HG02763 (cell line): ENCODE measurements at regions not wholly inside any gene's neighbourhood (a gene's known extent, or its start where the extent isn't known, plus 50 kb on each side); places are given as distances from the start of the nearest gene placed in this dataset.

Experiments
- ATAC-seq: cut with Tn5 transposase; IDR thresholded peaks from one replicate; pipeline ENCODE4 v1.9.1; 2021; ENCODE audit warnings: mild to moderate bottlenecking, moderate library complexity; ENCODE audit not compliant: unreplicated experiment

DNA sequence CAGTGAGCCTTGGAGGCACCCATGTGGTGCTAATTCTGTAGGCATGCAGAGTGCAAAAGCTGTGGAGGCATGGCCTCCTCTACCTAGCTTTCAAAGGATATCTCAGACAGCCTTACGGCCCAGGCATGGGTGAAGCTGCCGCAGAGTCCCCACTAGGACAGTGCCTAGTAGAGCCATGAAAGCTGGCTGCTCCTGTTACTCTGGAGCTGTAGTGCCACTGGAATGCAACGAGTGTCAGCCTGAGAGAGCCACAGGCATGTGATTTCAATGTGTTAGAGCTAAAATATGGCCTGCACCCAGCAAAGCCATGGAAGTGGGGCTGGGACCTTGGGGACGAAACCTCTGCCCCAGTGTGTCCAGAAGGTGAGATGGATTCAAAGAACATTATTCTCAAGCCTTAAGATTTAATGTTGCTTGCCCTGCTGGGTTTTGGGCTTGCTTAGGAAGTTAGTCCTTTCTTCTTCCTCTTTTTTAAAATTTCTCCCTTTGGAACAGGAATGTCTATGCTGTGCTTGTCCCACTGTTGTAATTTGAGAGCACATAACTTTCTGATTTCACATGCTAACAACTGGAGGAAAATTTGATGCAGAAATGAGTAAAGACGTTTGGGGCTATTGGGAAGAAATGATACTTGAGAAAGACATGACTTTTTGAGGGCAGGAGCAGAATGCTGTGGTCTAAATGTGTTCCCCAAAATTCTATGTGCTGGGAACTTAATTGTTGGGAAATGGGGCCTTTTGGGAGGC lies 298.4 kb downstream of the PSAT1 start:
- no peak for ATAC-seq

DNA sequence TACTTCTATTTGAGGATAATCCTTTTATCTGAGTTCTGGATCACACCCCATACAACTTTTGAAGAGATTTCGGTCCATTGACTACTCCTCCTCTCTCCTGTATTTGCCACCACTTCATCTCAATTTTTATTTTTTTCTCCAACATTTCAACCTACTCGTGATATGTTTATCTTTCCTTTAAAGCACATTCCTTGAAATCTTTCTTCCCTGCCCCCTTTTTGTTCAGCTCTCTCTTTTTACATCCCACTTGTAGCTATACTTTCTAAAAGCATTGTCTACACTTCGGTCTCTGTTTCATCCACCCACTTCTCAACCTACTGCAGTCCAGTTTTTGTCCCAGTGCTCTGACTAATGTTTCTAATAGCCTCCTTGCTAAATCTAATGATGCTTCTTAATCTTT lies 299.4 kb downstream of the PSAT1 start:
- no peak for ATAC-seq

DNA sequence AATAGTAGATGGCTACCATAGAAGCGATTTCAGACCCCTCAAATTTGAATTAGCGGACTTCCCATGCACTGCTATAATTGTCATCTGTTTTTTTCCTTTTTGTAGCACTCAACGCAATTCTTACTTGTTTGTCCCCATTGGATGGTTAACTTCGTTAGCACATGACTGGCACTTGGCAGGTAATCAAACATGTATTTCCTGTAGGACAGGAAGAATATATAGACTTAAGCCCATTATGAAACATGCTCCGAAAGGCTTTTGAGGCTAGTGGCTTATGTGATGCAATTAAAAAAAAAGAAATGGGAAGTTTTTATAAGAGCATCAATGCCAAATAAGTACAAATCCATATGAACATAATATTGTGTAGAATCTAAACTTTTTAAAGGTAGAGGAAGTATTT lies 301.2 kb downstream of the PSAT1 start:
- ATAC-seq = no peak

- no peak for ATAC-seq
Measured at GRCh38 chr9:78599926-78600325, 303.0 kb downstream of the PSAT1 start.

- no peak for ATAC-seq
Measured at GRCh38 chr9:78601957-78602565, 305.1 kb downstream of the PSAT1 start.

DNA sequence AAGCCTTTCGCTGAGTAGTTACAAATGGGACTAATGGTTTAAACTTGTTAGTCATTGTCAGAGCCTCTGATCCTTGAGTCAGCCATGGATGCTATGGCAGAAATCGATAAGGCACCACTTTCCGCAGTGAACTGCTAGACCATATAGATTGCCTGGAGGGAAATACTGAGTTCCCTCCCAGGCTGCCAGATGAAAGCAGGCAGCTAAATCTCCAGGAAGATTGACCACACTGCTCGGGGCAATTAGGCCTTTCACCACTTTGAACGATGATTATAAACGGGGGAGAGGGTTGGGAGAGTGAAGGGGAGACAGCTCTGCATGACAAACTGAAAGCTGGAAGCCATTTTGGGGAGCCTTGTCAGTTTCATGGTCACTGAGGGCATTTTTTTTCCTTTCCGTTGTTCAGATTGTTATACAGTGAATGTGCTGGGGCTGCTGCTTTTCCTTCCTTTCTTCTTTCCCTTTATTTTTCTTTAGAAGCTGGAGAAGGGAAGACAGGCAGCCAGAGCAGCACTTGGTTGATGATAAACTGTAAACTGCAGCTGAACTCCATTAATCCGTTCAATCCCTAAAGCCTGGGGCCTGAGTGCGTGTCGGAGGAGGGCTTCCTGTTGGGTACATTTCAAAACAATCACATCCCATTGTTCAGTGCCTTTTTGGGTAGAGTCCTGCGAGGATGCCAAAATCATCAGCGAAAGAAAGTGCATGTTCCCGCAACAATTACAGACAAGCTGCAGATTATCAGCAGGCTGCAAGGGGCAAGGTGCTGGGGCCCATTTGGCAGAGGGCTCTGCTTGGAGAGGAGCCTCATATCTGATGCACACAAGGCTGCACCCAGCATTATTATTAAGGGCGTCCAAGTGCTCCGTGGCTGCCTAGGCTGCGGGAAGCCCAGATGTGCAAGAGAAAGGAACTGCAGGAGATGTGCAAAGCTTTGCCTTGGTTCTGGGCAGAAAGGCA lies 308.4 kb downstream of the PSAT1 start:
- no peak for ATAC-seq

GRCh38 chr9:78606001-78606379 lies 309.1 kb downstream of the PSAT1 start:
- no peak for ATAC-seq

- no peak for ATAC-seq
Measured at GRCh38 chr9:78607853-78608252, 310.9 kb downstream of the PSAT1 start.

- no peak for ATAC-seq
Measured at GRCh38 chr9:78609450-78609849, 312.5 kb downstream of the PSAT1 start.

- no peak for ATAC-seq
Measured at GRCh38 chr9:78612091-78612490, 315.2 kb downstream of the PSAT1 start.

- no peak for ATAC-seq
Measured at GRCh38 chr9:78613006-78613405, 316.1 kb downstream of the PSAT1 start.

DNA sequence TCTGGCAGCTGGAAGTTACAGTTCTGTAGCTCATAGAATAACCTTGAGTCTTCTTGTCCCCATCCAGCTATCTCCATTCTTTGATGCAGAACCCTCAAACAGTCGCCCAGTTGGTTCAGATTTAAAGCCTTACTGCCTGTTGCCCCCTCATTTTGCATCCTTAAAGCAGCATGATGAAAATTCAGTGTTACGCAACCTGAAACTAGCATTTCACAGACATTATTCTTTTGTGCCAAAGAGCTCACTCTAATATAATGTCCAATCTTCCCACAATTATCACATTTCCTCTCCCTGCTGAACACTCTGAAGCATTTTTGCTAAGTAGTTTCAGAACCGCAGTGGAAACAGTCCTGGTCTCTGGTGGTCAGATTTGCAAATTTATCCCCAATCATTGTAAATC lies 318.0 kb downstream of the PSAT1 start:
- no peak for ATAC-seq

DNA sequence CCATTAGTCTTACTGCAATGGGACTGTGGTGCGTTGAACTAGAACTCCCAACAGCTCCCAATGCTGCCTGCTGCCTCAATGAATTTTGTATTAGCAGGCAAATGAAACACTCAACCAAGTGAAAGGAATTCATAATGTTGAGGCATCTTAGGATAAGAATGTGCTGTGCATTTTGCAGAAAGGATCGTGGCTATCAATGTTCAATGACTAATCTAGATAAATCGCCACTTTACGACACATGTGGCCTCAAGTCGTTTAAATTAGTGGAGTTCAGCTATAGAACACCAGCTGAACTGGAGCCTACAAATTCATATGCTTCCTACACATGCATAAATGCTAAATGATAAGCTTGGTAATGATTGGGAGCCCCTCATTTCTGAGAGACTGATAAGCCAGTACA lies 318.4 kb downstream of the PSAT1 start:
- no peak for ATAC-seq

DNA sequence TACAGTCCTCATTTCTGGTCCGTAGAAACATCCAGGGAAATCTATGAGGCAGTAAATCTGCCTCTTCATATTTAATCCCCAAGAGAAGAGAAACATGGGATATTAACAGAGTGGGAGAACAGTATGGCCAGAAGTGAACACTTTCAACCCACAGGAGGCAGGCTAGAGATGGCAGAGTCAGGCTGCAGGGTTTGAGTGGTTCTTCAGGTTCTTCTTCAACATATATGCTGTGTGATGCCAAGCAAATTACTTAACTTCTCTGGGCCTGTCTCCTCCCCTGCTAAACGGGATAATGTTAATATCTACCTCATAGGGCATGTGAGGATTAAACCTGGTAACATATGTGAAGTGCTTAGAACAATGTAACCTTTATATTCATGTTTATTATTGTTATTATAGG lies 321.8 kb downstream of the PSAT1 start:
- ATAC-seq = no peak

DNA sequence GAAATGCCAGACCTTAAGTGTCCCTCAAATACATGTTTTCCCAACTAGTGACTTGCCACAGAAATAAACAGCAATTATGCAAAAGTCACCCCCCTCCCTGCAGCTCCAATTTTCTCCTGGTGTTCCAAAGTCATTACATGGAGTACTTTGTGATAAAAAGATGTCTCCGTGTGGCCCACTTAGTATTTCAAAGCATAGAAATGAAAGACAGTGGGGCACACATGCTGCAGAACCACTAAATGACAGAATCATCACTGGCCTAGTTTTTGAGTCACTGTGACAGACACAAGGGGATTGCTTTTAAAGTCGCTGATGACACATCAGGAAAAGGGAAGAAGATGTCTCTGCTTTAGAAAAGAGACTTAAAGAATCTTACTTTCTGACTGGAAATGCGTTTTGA lies 323.4 kb downstream of the PSAT1 start:
- ATAC-seq = no peak

DNA sequence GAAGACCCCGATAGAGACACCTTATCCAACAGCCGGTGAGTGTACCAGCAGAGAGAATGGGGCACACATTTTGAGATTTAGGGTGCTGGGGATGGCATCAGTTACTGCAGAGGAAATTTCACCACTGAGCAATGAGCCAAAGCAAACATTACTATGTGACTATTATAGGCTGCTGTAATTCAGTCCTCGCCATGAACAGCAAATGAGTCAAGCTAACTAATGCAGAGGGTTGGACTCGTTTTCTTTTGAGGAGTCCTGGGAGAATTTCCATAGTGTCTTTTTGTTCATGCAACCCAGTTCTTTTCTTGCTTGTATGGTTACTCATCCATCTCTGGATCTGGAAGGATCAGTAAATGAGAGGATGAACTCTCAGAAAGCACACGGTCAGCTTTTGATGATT lies 323.8 kb downstream of the PSAT1 start:
- no peak for ATAC-seq

DNA sequence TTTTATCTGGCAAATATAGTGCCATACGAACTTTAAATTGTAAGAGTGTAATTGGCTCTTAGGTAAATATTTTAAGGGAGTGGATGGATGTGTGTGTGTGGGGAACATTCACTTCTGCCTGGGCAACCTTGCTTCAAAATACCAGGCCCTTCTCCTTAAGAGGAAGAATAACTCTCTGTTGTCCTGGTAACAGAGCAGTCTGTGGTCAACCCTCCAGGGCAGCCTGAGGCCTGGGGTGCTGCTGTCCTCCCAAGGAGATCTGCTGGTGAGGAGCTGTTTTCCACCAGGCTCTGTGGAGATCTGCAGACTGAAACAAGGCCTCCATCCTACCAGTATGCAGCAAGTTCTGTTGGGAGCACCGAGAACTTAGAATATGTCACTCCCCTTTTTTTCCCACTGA lies 325.2 kb downstream of the PSAT1 start:
- no peak for ATAC-seq

GRCh38 chr9:78626971-78627370 lies 330.0 kb downstream of the PSAT1 start:
- no peak for ATAC-seq

DNA sequence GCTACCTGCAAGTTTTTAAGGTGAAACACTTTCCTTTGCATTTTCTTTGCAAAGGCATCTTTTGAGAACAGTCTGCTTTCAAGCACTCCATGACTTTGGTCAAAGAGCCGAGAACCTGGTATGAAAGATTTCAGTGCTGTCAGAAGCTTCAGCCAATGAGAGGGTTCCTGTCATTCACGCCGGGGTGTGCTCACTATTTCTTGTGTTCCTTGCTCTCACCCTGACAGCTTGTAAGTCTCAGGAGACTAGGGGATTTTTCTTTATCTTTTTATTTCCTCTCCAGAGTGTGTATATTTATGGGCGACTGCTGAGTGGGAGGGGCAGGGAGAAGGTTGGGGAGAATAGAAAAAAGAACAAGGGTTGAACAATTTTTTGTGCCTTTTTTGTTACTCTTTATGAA lies 334.0 kb downstream of the PSAT1 start:
- no peak for ATAC-seq

GRCh38 chr9:78640728-78641127 lies 343.8 kb downstream of the PSAT1 start:
- ATAC-seq = no peak

GRCh38 chr9:78644359-78644758 lies 347.4 kb downstream of the PSAT1 start:
- ATAC-seq = no peak

- no peak for ATAC-seq
Measured at GRCh38 chr9:78654324-78654723, 357.4 kb downstream of the PSAT1 start.
